HG03280 (cell line): ENCODE measurements at regions not wholly inside any gene's neighbourhood (a gene's known extent, or its start where the extent isn't known, plus 50 kb on each side); places are given as distances from the start of the nearest gene placed in this dataset.
"Not testable (repeated sequence)": the region's sequence is repeated elsewhere in the genome, so short reads cannot be mapped to it uniquely, and the experiment has no call there.

Source experiments
- ATAC-seq: cut with Tn5 transposase; IDR thresholded peaks from one replicate; pipeline ENCODE4 v1.9.1; 2021; ENCODE audit warnings: mild to moderate bottlenecking, moderate library complexity; ENCODE audit not compliant: unreplicated experiment

DNA sequence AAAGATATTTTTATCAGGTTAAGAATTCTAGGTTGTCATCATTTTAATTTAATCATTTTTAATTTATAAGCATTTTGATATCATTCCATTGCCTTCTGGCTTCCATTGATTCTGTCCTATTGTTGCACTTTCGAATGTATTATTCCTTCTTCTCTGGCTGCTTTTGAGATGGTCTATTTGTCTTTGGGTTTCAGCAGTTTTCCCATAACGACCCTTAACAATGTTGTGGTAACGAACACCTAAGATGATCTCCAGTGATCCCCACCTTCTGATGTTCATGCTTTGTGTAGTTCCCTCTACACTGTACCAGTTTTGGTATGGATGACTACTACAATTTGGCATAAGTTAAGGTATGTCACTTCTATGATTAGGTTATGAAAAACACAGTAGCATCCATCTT is 59.9 kb downstream of the MINAR1 start:
- no peak for ATAC-seq

- no peak for ATAC-seq
Measured at GRCh38 chr15:79494384-79494909, 62.3 kb downstream of the MINAR1 start.

DNA sequence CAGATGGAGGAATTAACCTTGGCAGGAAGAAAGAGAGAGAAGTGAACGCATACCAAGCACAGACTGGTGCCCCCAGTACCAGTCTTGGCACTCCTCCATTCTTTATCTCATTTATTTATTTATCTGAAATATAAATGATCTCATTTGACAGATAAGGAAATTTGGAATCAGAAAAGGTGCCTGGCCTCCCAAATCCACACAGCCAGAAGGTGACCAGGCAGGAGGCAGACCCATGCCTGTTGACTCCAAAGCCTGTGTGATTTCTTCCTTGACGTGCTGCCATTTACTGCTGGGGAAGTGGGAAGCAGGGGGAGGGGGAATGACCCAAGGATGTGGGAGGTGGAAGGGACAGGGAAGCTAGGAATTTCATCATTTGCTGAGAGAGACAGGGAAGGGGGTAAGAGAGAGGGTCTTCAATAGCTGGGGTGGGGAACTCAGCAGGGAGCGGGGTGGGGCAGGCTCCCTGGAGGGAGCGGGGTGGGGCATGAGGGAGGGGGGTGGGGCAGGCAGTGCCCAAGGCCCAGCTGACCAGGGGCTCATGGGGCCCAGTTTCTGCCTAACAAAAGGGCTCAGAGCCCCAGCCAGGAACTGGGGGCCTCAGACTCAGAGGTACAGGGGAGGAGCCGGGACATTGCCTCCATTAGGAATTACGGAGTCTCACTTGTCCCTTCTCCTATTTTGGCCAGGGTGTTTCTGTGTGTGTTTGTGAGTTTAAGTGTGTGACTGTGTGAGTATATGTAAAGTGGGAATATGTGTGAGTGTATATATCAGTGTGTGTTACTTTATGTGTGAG is 63.0 kb downstream of the MINAR1 start:
- no peak for ATAC-seq

DNA sequence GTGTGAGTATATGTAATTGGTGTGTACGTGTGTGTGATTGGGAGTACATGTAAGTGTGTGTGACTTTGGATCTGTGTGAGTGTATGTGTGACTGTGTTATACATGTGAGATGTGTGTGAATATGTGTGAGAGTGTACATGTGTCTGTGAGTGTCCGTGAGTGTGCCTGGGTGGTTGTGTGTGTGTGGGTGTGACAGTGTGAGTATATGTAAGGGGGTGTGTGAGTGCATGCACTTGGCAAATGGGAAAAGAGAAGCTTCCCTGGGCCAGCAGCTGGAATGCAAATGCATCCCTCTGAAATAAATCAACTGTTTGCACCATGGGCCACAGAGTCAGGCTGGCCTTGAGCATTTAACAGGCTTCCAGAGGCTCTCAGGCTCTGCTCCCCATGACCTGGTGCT is 63.6 kb downstream of the MINAR1 start:
- no peak for ATAC-seq

- no peak for ATAC-seq
Measured at GRCh38 chr15:79496838-79497237, 64.7 kb downstream of the MINAR1 start.

DNA sequence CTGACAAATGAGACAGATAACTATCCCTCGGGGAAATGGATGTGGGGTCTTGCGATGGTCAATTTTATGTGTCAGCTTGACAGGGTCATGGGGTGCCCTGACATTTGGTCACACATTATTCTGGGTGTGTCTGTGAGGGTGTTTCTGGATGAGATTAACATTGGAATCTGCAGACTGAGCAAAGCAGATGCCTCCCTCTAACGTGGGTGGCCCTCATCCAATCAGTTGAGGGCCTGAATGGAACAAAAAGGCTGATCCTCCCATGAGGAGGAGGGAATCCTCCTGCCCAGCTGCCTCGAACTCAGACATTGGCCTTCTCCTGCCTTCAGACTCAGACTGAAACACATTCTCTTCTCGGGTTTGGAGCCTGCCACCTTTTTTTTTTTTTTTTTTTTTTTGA is 69.0 kb downstream of the MINAR1 start:
- no peak for ATAC-seq

- no peak for ATAC-seq
Measured at GRCh38 chr15:79505956-79506355, 73.8 kb downstream of the MINAR1 start.

DNA sequence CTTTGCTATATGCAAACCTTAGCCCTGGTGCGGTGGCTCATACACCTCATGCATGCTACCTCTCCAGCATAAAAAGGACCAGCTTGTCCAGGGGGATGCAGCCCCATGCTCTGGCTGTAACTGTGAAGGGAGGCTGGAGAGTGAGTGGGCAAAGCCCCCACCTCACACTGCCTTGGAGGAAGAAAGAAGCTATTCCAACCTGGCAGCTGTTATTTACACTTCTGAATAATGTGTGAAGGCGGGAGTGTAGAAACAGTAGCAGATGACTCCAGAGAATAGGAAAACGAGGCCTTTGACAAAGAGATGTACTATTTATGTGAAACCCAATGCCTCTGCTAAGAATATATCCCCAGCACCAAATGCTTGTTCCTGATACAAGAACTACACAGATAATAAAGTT is 80.7 kb downstream of the MINAR1 start:
- ATAC-seq = not testable (repeated sequence)

DNA sequence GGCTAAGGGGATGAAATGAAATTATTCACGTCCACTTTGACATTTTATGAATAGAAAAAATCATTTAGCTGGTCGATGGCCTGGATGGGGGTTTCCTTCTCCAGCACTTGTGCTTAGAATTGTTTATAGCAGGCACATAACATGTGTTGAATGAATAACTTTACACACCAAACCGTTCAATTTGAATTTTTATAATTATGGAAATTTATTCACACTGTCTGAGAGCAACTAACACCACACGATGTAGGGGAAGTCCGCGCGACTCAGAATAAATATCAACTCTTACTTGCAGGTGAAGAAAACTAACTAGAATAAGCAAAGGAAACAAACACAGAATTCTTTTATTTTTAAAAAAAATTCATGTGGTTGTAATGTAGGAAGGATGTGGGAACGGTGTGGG is 81.3 kb downstream of the MINAR1 start:
- no peak for ATAC-seq

DNA sequence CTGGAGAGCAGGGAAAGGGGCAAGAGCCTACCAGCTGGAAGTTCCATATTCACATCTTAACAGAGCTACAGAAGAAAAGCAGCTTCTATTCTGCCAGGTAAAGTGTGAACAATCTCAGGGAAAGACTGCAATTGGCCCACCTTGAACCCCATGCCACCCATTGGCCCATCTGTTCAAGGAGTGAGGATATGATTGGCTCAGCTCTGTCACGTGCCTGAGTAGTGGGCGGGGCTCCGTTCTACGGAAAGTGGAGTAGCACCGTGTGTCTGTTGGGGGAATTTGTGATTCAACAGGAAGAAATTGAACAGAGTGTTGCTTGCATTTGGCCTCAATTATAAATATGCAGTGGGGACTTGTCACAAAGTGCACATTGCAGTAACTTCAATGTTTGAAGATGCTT is 81.8 kb downstream of the MINAR1 start:
- ATAC-seq = no peak

- ATAC-seq = no peak
Measured at GRCh38 chr15:79515300-79516027, 83.3 kb downstream of the MINAR1 start.

- ATAC-seq = no peak
Measured at GRCh38 chr15:79516155-79516554, 84.0 kb downstream of the MINAR1 start.

DNA sequence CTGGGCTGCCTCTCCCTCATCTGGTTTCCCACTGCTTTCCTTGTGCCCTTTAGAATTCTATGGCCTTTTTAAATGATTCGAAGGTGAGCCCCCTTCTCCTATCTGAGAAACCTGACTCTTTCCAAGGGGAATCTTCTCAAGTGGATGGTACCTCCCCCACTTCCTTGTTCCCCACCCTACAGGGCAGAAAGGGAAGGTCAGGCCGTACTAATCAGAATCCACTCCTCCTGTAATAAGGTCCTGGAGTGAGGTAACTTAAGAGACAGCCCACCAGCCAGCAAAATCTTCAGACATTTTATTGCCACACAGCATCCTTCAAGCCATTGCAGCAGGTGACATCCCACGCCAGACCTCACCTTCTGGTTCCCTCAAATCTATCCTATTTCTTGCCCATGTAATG is 84.5 kb downstream of the MINAR1 start:
- no peak for ATAC-seq

- ATAC-seq = no peak
Measured at GRCh38 chr15:79519628-79520027, 87.5 kb downstream of the MINAR1 start.

- no peak for ATAC-seq
Measured at GRCh38 chr15:79520654-79521053, 88.5 kb downstream of the MINAR1 start.

DNA sequence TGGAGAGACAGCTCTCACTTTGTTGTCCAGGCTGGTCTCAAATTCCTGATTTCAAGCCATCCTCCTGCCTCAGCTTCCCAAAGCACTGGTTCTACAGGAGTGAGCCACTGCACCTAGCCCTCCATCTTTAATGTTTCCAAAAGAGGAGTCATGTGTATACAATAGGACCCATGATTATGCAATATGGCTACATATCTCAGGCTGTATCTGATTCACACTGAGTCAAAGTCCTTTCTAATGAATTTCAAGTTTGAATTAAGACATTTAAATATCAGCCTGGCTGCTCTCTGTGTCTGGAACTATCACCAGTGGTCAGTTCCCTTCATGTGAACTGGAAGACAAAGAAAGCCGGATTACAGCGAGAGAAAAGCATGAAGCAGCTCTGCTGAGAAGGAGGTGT is 90.5 kb downstream of the MINAR1 start:
- ATAC-seq = no peak

DNA sequence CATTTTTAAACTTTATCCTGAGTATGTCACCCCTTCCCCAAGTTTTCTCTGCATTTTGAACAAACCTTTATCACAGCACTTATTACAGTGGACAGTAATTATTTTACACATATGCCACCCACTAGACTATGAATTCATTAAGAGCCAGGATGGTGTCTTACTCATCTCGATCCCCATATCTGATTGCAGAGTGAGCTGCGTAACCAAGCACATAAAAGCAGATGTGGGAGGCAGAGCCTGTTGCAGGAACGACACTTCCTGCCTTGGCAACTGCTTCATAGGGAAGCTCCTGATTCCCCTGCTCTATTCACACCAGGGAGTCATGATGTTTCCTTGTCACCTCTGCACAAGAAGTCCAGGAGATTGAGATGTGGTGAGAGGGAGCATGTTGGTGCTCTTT is 91.1 kb downstream of the MINAR1 start:
- no peak for ATAC-seq

- ATAC-seq = no peak
Measured at GRCh38 chr15:79524531-79524930, 92.4 kb downstream of the MINAR1 start.

DNA sequence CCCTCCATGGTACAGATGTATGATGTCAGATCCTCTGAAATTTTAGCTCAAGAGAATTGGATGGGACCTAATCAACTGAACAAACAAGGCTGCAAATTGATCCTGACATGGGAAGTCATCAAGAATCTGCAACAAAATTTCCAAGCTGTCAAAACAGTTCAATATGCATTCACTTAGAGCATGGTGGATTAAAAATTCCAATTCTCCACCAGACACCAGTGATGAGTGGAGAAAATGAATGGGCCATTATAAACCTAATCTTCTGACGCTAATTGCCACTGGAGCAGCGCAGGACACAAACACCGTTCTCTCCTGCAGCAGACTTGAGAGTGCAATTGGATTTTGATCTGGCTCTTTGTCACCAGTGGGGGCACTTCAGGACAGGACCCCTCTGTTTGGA is 94.2 kb downstream of the MINAR1 start:
- ATAC-seq = no peak

GRCh38 chr15:79527821-79528220 is 95.7 kb downstream of the MINAR1 start:
- ATAC-seq = no peak

GRCh38 chr15:79529157-79529785 is 97.1 kb downstream of the MINAR1 start:
- ATAC-seq = no peak

DNA sequence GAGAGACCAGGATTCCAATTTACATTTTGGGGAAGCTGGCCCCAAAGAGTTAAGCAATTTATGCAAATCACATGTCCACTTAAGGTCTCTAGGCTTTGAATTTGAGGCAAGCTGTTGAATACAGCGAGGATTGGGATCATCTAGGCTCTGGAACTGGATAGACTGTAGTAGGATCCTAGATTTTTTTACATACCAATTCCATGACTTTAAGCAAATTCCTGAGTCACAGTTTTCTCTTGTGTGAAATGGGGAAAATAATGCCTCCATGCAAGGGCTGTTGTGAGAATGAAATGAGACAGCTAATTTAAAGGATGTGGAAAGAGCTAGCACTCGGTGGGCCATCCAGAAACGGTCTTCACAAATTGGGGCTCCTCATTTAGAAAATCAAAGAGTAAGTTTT is 103.4 kb downstream of the MINAR1 start:
- ATAC-seq = no peak
